H1 (cell line): ENCODE measurements at regions not wholly inside any gene's neighbourhood (a gene's known extent, or its start where the extent isn't known, plus 50 kb on each side); places are given as distances from the start of the nearest gene placed in this dataset.

ENCODE experiments used
- CTCF ChIA-PET: fragments of 300-600 bp; sonication (Branson Sonifier 250); formaldehyde crosslinking; loops from one replicate; lab custom pipeline; 2021; ENCODE audit not compliant: partially characterized antibody; lab: Charles Lee
- POLR2A ChIA-PET: fragments of 300-600 bp; sonication (Branson Sonifier 250); formaldehyde crosslinking; loops from one replicate; lab custom pipeline; 2021; ENCODE audit warnings: inconsistent platforms; ENCODE audit not compliant: partially characterized antibody; lab: Charles Lee
- DNase-seq, 2 experiments: peaks; one replicate each; pipeline versions ENCODE4 v3.0.0 to v3.0.0-alpha.2; 2010 to 2022; ENCODE audit warnings: low spot score in 2 of 2, low read depth in 1 of 2, mixed read lengths in 1 of 2
- FAIRE-seq: peaks from 2 replicates; lab custom pipeline; 2011; peaks lifted over from hg19 to GRCh38; lab: Jason Lieb, UNC
- H2AFZ ChIP-seq: 2 replicates; pipeline ENCODE4 v1.8.1; 2012; ENCODE audit warnings: low read length, inconsistent platforms
- H2AK5ac ChIP-seq: 2 replicates; pipeline ENCODE4 v1.6.1; 2013; ENCODE audit warnings: low read depth, low read length
- H2BK120ac ChIP-seq: replicated peaks from 2 replicates; pipeline ENCODE3; 2013; ENCODE audit warnings: low read depth, low read length, inconsistent platforms
- H2BK12ac ChIP-seq: 2 replicates; pipeline ENCODE4 v1.6.1; 2013; ENCODE audit warnings: low read depth, low read length
- H2BK15ac ChIP-seq: 2 replicates; pipeline ENCODE4 v1.6.1; 2013; ENCODE audit warnings: low read length
- H2BK20ac ChIP-seq: 2 replicates; pipeline ENCODE4 v1.6.1; 2013; ENCODE audit warnings: low read length
- H2BK5ac ChIP-seq: 2 replicates; pipeline ENCODE4 v1.6.1; 2013; ENCODE audit warnings: low read depth, low read length
- H3K14ac ChIP-seq: 2 replicates; pipeline ENCODE4 v1.6.1; 2013; ENCODE audit warnings: inconsistent platforms; ENCODE audit not compliant: insufficient read length
- H3K18ac ChIP-seq: 2 replicates; pipeline ENCODE4 v1.6.1; 2013; ENCODE audit warnings: low read length; ENCODE audit errors: extremely low read depth
- H3K23ac ChIP-seq: 2 replicates; pipeline ENCODE4 v1.6.1; 2013; ENCODE audit warnings: inconsistent platforms; ENCODE audit not compliant: insufficient read length
- H3K23me2 ChIP-seq: 2 replicates; pipeline ENCODE4 v1.6.1; 2013; ENCODE audit warnings: low read depth, low read length
- H3K27ac ChIP-seq: 2 replicates; pipeline ENCODE4 v1.6.1; 2011; ENCODE audit warnings: low read depth, low read length, inconsistent platforms
- H3K27me3 ChIP-seq, 4 experiments: replicated peaks in 1 of 4; 1 replicate in 1 of 4; 2 replicates in 3 of 4; pipeline versions ENCODE4 v1.6.1 to v1.8.1; 2011 to 2013; ENCODE audit warnings: low read length in 3 of 4, mild to moderate bottlenecking in 3 of 4, inconsistent platforms in 2 of 4, mixed read lengths in 2 of 4, moderate library complexity in 1 of 4; ENCODE audit not compliant: control insufficient read depth in 3 of 4, insufficient read depth in 3 of 4; ENCODE audit errors: extremely low read depth in 1 of 4
- H3K36me3 ChIP-seq, 4 experiments: 2 replicates each; pipeline versions ENCODE4 v1.6.1 to v1.8.1; 2011 to 2013; ENCODE audit warnings: mild to moderate bottlenecking in 4 of 4, low read length in 3 of 4, moderate library complexity in 2 of 4, control low read depth in 1 of 4, inconsistent platforms in 1 of 4; ENCODE audit not compliant: insufficient read depth in 4 of 4, control insufficient read depth in 2 of 4
- H3K4ac ChIP-seq: replicated peaks from 2 replicates; pipeline ENCODE3; 2013; ENCODE audit warnings: low read length, low read depth, mixed read lengths, inconsistent platforms; ENCODE audit not compliant: insufficient read length
- H3K4me1 ChIP-seq, 4 experiments: replicated peaks in 1 of 4; 1 replicate in 1 of 4; 2 replicates in 3 of 4; pipeline versions ENCODE4 v1.6.1 to v1.8.1; 2011 to 2013; ENCODE audit warnings: low read length in 3 of 4, inconsistent platforms in 2 of 4, mixed read lengths in 1 of 4; ENCODE audit not compliant: insufficient read depth in 4 of 4, control insufficient read depth in 3 of 4
- H3K4me2 ChIP-seq, 2 experiments: 2 replicates each; pipeline versions ENCODE4 v1.6.1 to v1.8.1; 2011 to 2013; ENCODE audit warnings: low read depth in 2 of 2, low read length in 2 of 2, control low read depth in 1 of 2, inconsistent platforms in 1 of 2, mild to moderate bottlenecking in 1 of 2; ENCODE audit not compliant: insufficient read depth in 1 of 2
- H3K4me3 ChIP-seq, 4 experiments: fragments of 200-600, 300-600 bp in 1 of 4; sonication (generic), shearing (Covaris generic), sonication (Bioruptor Twin) in 1 of 4; 2 replicates each; pipeline versions ENCODE4 v1.5.1 to v1.8.1; 2011 to 2016; ENCODE audit warnings: low read length in 4 of 4, low read depth in 3 of 4, control low read depth in 2 of 4, inconsistent platforms in 2 of 4, mild to moderate bottlenecking in 2 of 4, mixed read lengths in 1 of 4, moderate library complexity in 1 of 4; ENCODE audit not compliant: insufficient read depth in 2 of 4; ENCODE audit errors: extremely low read depth in 1 of 4
- H3K56ac ChIP-seq: replicated peaks from 2 replicates; pipeline ENCODE3; 2013; ENCODE audit warnings: low read depth, mild to moderate bottlenecking, mixed read lengths, low read length, inconsistent platforms; ENCODE audit not compliant: insufficient read length
- H3K79me1 ChIP-seq: 2 replicates; pipeline ENCODE4 v1.6.1; 2013; ENCODE audit warnings: low read depth, low read length, control low read depth
- H3K79me2 ChIP-seq, 2 experiments: 2 replicates each; pipeline versions ENCODE4 v1.6.1 to v1.8.1; 2012 to 2013; ENCODE audit warnings: low read length in 2 of 2, mild to moderate bottlenecking in 2 of 2, inconsistent platforms in 1 of 2; ENCODE audit not compliant: insufficient read depth in 2 of 2, control insufficient read depth in 1 of 2
- H3K9ac ChIP-seq, 4 experiments: replicated peaks in 1 of 4; 1 replicate in 1 of 4; 2 replicates in 3 of 4; pipeline versions ENCODE4 v1.6.1 to v1.8.1; 2011 to 2013; ENCODE audit warnings: low read depth in 3 of 4, low read length in 3 of 4, control low read depth in 2 of 4, mild to moderate bottlenecking in 2 of 4, moderate library complexity in 2 of 4, inconsistent platforms in 1 of 4; ENCODE audit errors: extremely low read depth in 1 of 4
- H3K9me3 ChIP-seq, 2 experiments: 2 replicates each; pipeline versions ENCODE4 v1.6.1 to v1.8.1; 2012 to 2013; ENCODE audit warnings: mild to moderate bottlenecking in 2 of 2, moderate library complexity in 2 of 2, control low read depth in 1 of 2, inconsistent platforms in 1 of 2, low read depth in 1 of 2, low read length in 1 of 2, mixed read lengths in 1 of 2; ENCODE audit not compliant: insufficient read depth in 2 of 2
- H4K20me1 ChIP-seq, 2 experiments: replicated peaks in 1 of 2; 2 replicates each; pipeline versions ENCODE3 to v1.8.1; 2011 to 2013; ENCODE audit warnings: inconsistent platforms in 2 of 2, low read length in 2 of 2, mild to moderate bottlenecking in 1 of 2; ENCODE audit not compliant: insufficient read depth in 2 of 2, control insufficient read depth in 1 of 2
- H4K5ac ChIP-seq: 2 replicates; pipeline ENCODE4 v1.6.1; 2013; ENCODE audit warnings: low read length, low read depth, mixed read lengths, inconsistent platforms; ENCODE audit not compliant: insufficient read length
- H4K8ac ChIP-seq: 2 replicates; pipeline ENCODE4 v1.8.0; 2013; ENCODE audit warnings: mild to moderate bottlenecking, moderate library complexity, low read length, inconsistent platforms; ENCODE audit not compliant: insufficient read depth; ENCODE audit errors: extremely low read depth
- H4K91ac ChIP-seq: replicated peaks from 2 replicates; pipeline ENCODE3; 2013; ENCODE audit warnings: low read length, mixed read lengths, inconsistent platforms; ENCODE audit not compliant: insufficient read length
- E2F6 ChIP-seq: IDR thresholded peaks from 2 replicates; pipeline ENCODE4 v1.6.1; 2012; ENCODE audit warnings: inconsistent platforms
- SIX5 ChIP-seq: IDR thresholded peaks from 2 replicates; pipeline ENCODE4 v1.6.1; 2011; ENCODE audit warnings: mild to moderate bottlenecking, low read depth, low read length
- WGBS, 2 experiments: shearing (Covaris generic) in 1 of 2; methylation state at CpG; one replicate each; pipeline versions ENCODE4 v1.1.6 to v1.1.7; 2013 to 2015; ENCODE audit warnings: low lambda C conversion rate in 2 of 2, mixed read lengths in 2 of 2, inconsistent platforms in 1 of 2, low coverage in 1 of 2, missing lambda C conversion rate in 1 of 2; ENCODE audit not compliant: insufficient replicate concordance in 2 of 2, insufficient coverage in 1 of 2, insufficient read length in 1 of 2; ENCODE audit errors: extremely low coverage in 1 of 2, missing lambda C conversion rate in 1 of 2; 5-methylcytosine and 5-hydroxymethylcytosine counted together
- TF ChIP-seq, protein P1 (sequence below): IDR thresholded peaks from 2 replicates; pipeline ENCODE4 v1.6.1; 2012; ENCODE audit warnings: inconsistent platforms

GRCh38 chr14:98714626-98715425 is 557.2 kb downstream of the BCL11B start:
- FAIRE-seq (no peak), DNase-seq (no peak)
- 75% methylated on average over 8 of the region's 8 CpGs; no CpG with 5 or more reads in 1 of the 2 experiments for WGBS, 2 experiments
- Histone ChIP-seq H3K56ac (no peak overlapping the region), H2BK15ac (no peak overlapping the region), H3K27me3 (no peaks in the 10 kb centered on the region; a peak in 1 of 7 replicates), H3K9ac (no peak overlapping the region), H3K4ac (no peak overlapping the region), H3K4me1 (no peaks in the 10 kb centered on the region), H3K14ac (no peak overlapping the region), H3K36me3 (no peaks in the 10 kb centered on the region), H4K20me1 (peaks cover 0 to 2% of the 10 kb centered on the region in 2 experiments), H2BK120ac (no peak overlapping the region), H3K27ac (no peak overlapping the region), H2BK20ac (no peak overlapping the region), H2AFZ (no peak overlapping the region), H3K23ac (no peak overlapping the region), H3K79me2 (no peaks in the 10 kb centered on the region), H2BK5ac (no peak overlapping the region), H3K4me2 (no peak overlapping the region), H4K91ac (no peak overlapping the region), H4K5ac (no peak overlapping the region), H3K18ac (no peak overlapping the region), H3K9me3 (no peaks in the 10 kb centered on the region), H4K8ac (no peak overlapping the region), H2BK12ac (no peak overlapping the region), H3K4me3 (no peak overlapping the region), H3K79me1 (no peaks in the 10 kb centered on the region), H2AK5ac (no peak overlapping the region), H3K23me2 (peaks cover 4% of the 10 kb centered on the region; the same call in 1 of the 2 replicates)
- POLR2A ChIA-PET: no interaction called here
- CTCF ChIA-PET: no interaction called here
- TF ChIP-seq, protein P1, sequence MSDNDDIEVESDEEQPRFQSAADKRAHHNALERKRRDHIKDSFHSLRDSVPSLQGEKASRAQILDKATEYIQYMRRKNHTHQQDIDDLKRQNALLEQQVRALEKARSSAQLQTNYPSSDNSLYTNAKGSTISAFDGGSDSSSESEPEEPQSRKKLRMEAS: no peak
- TF ChIP-seq SIX5 (no peak), E2F6 (0 out of 2 replicates have a peak, but pooled peaks have one; percentile 15)
